A549 (cell line): ENCODE measurements at regions not wholly inside any gene's neighbourhood (a gene's known extent, or its start where the extent isn't known, plus 50 kb on each side); places are given as distances from the start of the nearest gene placed in this dataset.

Experiments used
- BCL3 ChIP-seq: fragments of >200 bp; sonication (Bioruptor Twin); formaldehyde crosslinking; IDR thresholded peaks from 3 replicates; pipeline ENCODE4 v1.6.1; 2016
- BHLHE40 ChIP-seq: IDR thresholded peaks from 2 replicates; pipeline ENCODE4 v1.6.1; 2012; ENCODE audit warnings: low read depth, low read length, inconsistent platforms
- CTCF ChIP-seq: fragments of >200 bp; sonication (Bioruptor Twin); formaldehyde crosslinking; IDR thresholded peaks from 3 replicates; pipeline ENCODE4 v1.5.1; 2016
- EHF ChIP-seq: fragments of 250-450 bp; sonication (Bioruptor Pico); IDR thresholded peaks from 2 replicates; pipeline ENCODE4 v1.5.0; 2020; ENCODE audit warnings: mild to moderate bottlenecking
- ELK1 ChIP-seq: fragments of 150-350 bp; IDR thresholded peaks from 2 replicates; pipeline ENCODE4 v1.6.1; 2014; ENCODE audit warnings: low read depth, mild to moderate bottlenecking, low read length
- FOSB ChIP-seq: fragments of 250-450 bp; sonication (Bioruptor Pico); IDR thresholded peaks from 2 replicates; pipeline ENCODE4 v1.5.0; 2020; ENCODE audit warnings: mild to moderate bottlenecking, moderate library complexity
- GATA3 ChIP-seq: IDR thresholded peaks from 2 replicates; pipeline ENCODE4 v1.6.1; 2012; ENCODE audit warnings: borderline replicate concordance
- HES2 ChIP-seq: fragments of >200 bp; sonication (Bioruptor Twin); formaldehyde crosslinking; IDR thresholded peaks from 2 replicates; pipeline ENCODE4 v1.6.1; 2016
- HEYL ChIP-seq: fragments of 250-450 bp; sonication (Bioruptor Pico); IDR thresholded peaks from 2 replicates; pipeline ENCODE4 v1.8.0; 2021; ENCODE audit warnings: mild to moderate bottlenecking, moderate library complexity
- HMGXB4 ChIP-seq: fragments of 250-450 bp; sonication (Bioruptor Pico); IDR thresholded peaks from 2 replicates; pipeline ENCODE4 v1.5.0; 2021; ENCODE audit warnings: mild to moderate bottlenecking, moderate library complexity, borderline replicate concordance
- HOXB5 ChIP-seq: fragments of 250-450 bp; sonication (Bioruptor Pico); IDR thresholded peaks from 2 replicates; pipeline ENCODE4 v1.5.0; 2020; ENCODE audit warnings: mild to moderate bottlenecking, moderate library complexity
- KDM1A ChIP-seq: fragments of 200-600 bp; sonication (generic); IDR thresholded peaks from 2 replicates; pipeline ENCODE4 v1.6.1; 2016; ENCODE audit warnings: low read depth, mild to moderate bottlenecking
- KDM5A ChIP-seq: fragments of 200-600 bp; sonication (generic); IDR thresholded peaks from 2 replicates; pipeline ENCODE4 v1.6.1; 2016; ENCODE audit warnings: antibody characterized with exemption, mild to moderate bottlenecking
- MAZ ChIP-seq: fragments of 150-350 bp; IDR thresholded peaks from 2 replicates; pipeline ENCODE4 v1.6.1; 2014; ENCODE audit warnings: antibody characterized with exemption, low read depth, low read length, borderline replicate concordance
- NR3C1 ChIP-seq: fragments of >200 bp; sonication (Bioruptor Twin); formaldehyde crosslinking; IDR thresholded peaks from 3 replicates; pipeline ENCODE4 v1.6.1; 2017
- PHF8 ChIP-seq: fragments of 200-600 bp; sonication (generic); IDR thresholded peaks from 2 replicates; pipeline ENCODE4 v1.6.1; 2016; ENCODE audit warnings: low read depth, mild to moderate bottlenecking, antibody characterized with exemption, moderate library complexity, borderline replicate concordance
- POLR2AphosphoS2 ChIP-seq: conservative IDR thresholded peaks from 2 replicates; pipeline ENCODE4 v1.6.1; 2012; ENCODE audit warnings: low read length, improper control_type of control experiment, inconsistent platforms
- RAD21 ChIP-seq, 2 experiments: fragments of >200 bp in 1 of 2; sonication (Bioruptor Twin) in 1 of 2; formaldehyde crosslinking in 1 of 2; IDR thresholded peaks in 1 of 2; conservative IDR thresholded peaks in 1 of 2; 2 replicates in 1 of 2; 3 replicates in 1 of 2; pipeline ENCODE4 v1.6.1; 2012 to 2018; ENCODE audit warnings: inconsistent platforms in 1 of 2
- REST ChIP-seq: fragments of 200-600 bp; sonication (generic); IDR thresholded peaks from 2 replicates; pipeline ENCODE4 v1.6.1; 2016; ENCODE audit warnings: antibody characterized with exemption, mild to moderate bottlenecking, moderate library complexity
- RFX5 ChIP-seq: fragments of 450-650 bp; IDR thresholded peaks from 2 replicates; pipeline ENCODE4 v1.7.1; 2014; ENCODE audit warnings: antibody characterized with exemption, mild to moderate bottlenecking, moderate library complexity
- RNF2 ChIP-seq: fragments of 200-600 bp; sonication (generic); IDR thresholded peaks from 2 replicates; pipeline ENCODE4 v1.6.1; 2016; ENCODE audit warnings: low read depth, mild to moderate bottlenecking, antibody characterized with exemption, moderate library complexity, borderline replicate concordance
- SMC3 ChIP-seq: fragments of >200 bp; sonication (Bioruptor Twin); formaldehyde crosslinking; IDR thresholded peaks from 3 replicates; pipeline ENCODE4 v1.6.1; 2018; ENCODE audit warnings: inconsistent platforms
- ZC3H11A ChIP-seq: fragments of 450-650 bp; IDR thresholded peaks from 2 replicates; pipeline ENCODE4 v1.6.1; 2014; ENCODE audit warnings: antibody characterized with exemption, mild to moderate bottlenecking

GRCh38 chr10:4663162-4663992 is 162.6 kb upstream of the AKR1E2 start (continued):
- TF ChIP-seq REST: no peak
- TF ChIP-seq PHF8: no peak
- TF ChIP-seq KDM1A: no peak
- no peak for TF ChIP-seq NR3C1
- TF ChIP-seq POLR2AphosphoS2: no peak
- peak; percentile 75; the same call in 1 of the 2 replicates for TF ChIP-seq HOXB5 (CRISPR knock-in tag)
- TF ChIP-seq EHF (CRISPR knock-in tag): no peak
- no peak for TF ChIP-seq HEYL (CRISPR knock-in tag)
- TF ChIP-seq MAZ: no peak
- TF ChIP-seq GATA3: peak; percentile 97
- no peak for TF ChIP-seq ZC3H11A
- TF ChIP-seq HMGXB4: no peak
- TF ChIP-seq ELK1: no peak
- TF ChIP-seq BHLHE40: no peak
- TF ChIP-seq HES2: no peak
- TF ChIP-seq RAD21 (conservative IDR thresholded peaks at IDR 0.05 in 1 of 2, IDR thresholded peaks at IDR 0.05 in 1 of 2): peak; percentile 34 to 47; a peak in 4 of 5 replicates
- 0 out of 3 replicates have a peak, but pooled peaks have one; percentile 66 for TF ChIP-seq BCL3
- TF ChIP-seq FOSB (CRISPR knock-in tag): no peak
- peak; percentile 56; the same call in 1 of the 2 replicates for TF ChIP-seq RFX5
- no peak for TF ChIP-seq RNF2
- no peak for TF ChIP-seq KDM5A
- TF ChIP-seq SMC3: peak; percentile 39; the same call in 2 of the 3 replicates
- TF ChIP-seq CTCF: no peak
